ENCODE measurements at regions not wholly inside any gene's neighbourhood (a gene's known extent, or its start where the extent isn't known, plus 50 kb on each side); places are given as distances from the start of the nearest gene placed in this dataset.
A peak's percentile ranks its signal among the peaks of the same experiment; 100 is the strongest.
"Not testable (repeated sequence)": the region's sequence is repeated elsewhere in the genome, so short reads cannot be mapped to it uniquely, and the experiment has no call there.

GRCh38 chr3:75241226-75241962 is 422.7 kb upstream of the FRG2C start:
- not testable (repeated sequence) for DNase-seq (ENCODE audit: low read depth)

- DNase-seq (ENCODE audit: low read depth), result no peak
These were observed 422.0 kb upstream of the FRG2C start for GRCh38 chr3:75242012-75242735.

GRCh38 chr3:75248974-75249373 is 415.2 kb upstream of the FRG2C start:
- DNase-seq (ENCODE audit: low read depth), result no peak

GRCh38 chr3:75254685-75255084 is 409.4 kb upstream of the FRG2C start:
- no peak for DNase-seq (ENCODE audit: low read depth)

- DNase-seq (ENCODE audit: low read depth), result peak; percentile 15
These were observed 405.1 kb upstream of the FRG2C start for GRCh38 chr3:75258825-75259683.

- DNase-seq (ENCODE audit: low read depth), result not testable (repeated sequence)
These were observed 403.2 kb upstream of the FRG2C start for GRCh38 chr3:75260975-75261374.

- DNase-seq (ENCODE audit: low read depth), result no peak
These were observed 401.5 kb upstream of the FRG2C start for GRCh38 chr3:75262661-75263060.

DNA sequence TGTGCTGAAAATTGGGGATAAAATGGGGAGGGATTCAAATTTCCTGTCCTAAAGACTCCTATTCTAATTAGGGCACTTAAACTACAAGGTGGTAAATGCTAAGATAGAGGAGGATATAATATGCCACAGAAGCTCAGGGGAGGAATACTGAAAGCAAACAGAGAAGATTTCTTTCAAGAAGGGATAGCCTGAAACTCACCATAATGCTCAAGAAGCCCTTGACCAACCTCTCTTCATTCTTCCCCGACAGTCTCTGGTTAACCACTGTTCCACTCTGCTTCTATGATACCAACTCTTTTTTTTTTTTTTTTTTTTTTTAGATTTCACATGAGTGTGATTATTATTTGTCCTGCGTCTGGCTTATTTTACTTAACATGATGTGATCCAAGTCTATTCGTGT is 398.2 kb upstream of the FRG2C start:
- DNase-seq (ENCODE audit: low read depth), result no peak

DNA sequence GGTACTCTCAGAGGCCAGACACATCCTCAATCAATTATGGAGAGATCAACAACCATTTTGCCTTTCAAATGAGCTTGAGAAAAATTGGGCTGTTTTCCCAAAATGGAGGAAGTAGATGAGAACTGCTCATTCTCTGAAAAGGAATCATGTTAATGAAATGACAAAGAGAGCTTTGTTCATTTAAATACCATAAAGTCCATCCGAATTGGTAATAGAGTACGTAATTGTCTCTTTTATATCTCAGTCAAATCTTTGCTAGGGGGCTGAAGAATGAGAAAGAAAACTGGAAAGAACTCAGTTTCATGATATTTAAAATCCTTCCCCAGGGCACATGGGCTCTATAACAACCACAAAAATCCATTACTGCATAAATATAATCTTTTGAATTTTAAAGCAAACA is 395.6 kb upstream of the FRG2C start:
- DNase-seq (ENCODE audit: low read depth), result peak; percentile 10

DNA sequence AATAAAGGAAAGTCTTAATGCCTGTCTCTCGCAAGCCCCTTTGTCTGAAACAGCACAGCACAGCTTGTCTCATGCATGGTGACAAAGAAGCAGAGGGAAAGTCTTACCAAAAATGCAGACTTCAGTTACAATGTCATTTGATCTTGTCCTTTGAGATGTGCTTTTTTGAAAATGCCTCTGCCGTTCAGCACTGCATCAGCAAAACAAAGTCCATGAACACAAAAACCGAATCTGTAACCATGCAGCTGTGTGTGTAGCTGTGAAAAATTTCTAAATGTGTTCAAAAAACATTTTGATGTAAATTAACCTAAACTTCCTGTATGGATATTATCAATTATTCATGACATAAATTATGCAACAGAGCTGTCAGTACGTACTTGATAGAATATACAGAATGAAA is 391.9 kb upstream of the FRG2C start:
- DNase-seq (ENCODE audit: low read depth), result not testable (repeated sequence)

DNA sequence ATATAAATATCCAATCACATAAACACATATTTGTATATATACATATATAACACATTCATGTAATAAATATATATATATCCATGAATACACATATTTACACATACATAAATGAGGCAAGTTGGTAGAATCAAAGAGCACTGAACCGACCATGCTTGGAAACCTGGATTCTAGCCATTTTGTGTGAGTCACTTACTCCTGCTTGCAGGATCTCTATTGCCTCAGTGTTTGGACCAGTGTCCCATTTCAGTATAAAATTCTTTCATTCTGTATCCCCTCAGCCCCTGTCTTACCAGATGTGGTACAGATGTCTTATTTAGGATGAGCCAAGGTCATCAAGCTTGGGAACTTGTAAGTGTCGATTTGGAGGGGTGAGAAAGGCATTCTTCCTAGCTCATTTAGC is 391.4 kb upstream of the FRG2C start:
- peak; percentile 77 for DNase-seq (ENCODE audit: low read depth)

- peak; percentile 91 for DNase-seq (ENCODE audit: low read depth)
These were observed 378.5 kb upstream of the FRG2C start for GRCh38 chr3:75285531-75286148.

DNA sequence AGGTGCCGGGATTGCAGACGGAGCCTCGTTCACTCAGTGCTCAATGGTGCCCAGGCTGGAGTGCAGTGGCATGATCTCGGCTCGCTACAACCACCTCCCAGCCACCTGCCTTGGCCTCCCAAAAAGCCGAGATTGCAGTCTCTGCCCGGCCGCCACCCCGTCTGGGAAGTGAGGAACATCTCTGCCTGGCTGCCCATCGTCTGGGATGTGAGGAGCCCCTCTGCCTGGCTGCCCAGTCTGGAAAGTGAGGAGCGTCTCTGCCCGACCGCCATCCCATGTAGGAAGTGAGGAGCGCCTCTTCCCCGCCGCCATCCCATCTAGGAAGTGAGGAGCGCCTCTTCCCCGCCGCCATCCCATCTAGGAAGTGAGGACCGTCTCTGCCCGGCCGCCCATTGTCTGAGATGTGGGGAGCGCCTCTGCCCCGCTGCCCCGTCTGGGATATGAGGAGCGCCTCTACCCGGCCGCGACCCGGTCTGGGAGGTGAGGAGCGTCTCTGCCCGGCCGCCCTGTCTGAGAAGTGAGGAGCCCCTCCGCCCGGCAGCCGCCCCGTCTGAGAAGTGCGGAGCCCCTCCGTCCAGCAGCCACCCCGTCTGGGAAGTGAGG is 375.1 kb upstream of the FRG2C start:
- not testable (repeated sequence) for DNase-seq (ENCODE audit: low read depth)

DNA sequence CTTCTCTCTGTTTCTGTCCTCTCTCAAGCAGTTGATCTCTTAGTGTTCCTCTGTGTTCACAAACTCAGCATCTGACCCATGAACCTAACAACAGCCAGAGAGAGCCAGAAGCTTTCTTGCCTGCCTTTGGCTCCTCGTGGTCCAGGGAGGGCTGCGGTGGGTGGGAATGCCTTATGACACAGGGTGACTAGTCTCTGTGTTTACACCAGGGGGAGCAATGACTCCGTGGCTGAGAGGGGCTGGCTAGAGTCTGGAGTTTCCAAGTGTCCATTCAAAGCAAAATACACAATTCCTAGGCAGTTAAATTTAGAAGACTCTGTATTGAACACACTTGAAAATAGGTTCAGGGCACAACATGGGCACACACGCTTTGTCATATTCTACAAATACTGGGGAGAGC is 370.0 kb upstream of the FRG2C start:
- DNase-seq (ENCODE audit: low read depth), result peak; percentile 40

- no peak for DNase-seq (ENCODE audit: low read depth)
These were observed 369.1 kb upstream of the FRG2C start for GRCh38 chr3:75295013-75295412.

GRCh38 chr3:75296858-75297257 is 367.3 kb upstream of the FRG2C start:
- DNase-seq (ENCODE audit: low read depth), result no peak

DNA sequence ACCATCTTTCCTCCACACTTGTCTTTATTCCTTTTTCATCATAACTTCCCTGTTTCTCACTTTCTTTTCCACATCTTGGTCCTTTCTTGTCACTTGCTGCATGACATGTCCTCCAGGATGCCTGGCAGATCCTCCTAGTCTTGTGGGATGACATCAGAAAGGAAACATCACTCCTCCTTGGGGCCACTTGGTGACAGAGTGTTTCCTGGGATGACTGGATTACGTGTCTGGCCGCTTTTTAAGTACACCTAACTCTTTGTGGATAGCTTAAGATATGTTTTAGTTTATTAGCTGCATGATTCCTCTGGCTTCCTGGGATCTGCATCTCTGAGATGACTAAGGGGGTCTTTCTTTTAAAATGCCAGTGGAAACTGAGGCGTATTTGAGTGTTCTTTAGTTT is 363.5 kb upstream of the FRG2C start:
- DNase-seq (ENCODE audit: low read depth), result no peak

- not testable (repeated sequence) for DNase-seq (ENCODE audit: low read depth)
These were observed 363.1 kb upstream of the FRG2C start for GRCh38 chr3:75301050-75301449.

GRCh38 chr3:75303741-75304140 is 360.4 kb upstream of the FRG2C start:
- DNase-seq (ENCODE audit: low read depth), result no peak

DNA sequence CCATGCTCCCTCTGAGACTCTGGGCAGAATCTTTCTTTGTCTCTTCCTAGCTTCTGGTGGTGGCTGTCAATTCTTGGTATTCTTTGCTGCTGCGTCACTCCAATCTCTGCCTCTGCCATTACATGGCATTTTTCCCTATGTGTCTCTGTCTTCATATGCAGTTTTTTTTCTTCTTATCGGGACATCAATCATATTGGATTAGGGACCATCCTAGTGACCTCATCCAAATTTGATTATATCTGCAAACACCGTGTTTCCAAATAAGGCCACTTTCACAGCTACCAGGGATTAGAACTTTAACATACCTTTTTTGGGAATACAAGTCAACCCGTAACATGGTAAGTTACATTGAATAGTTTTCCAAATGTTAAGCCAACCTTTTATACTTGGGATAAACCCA is 358.2 kb upstream of the FRG2C start:
- DNase-seq (ENCODE audit: low read depth), result no peak

- not testable (repeated sequence) for DNase-seq (ENCODE audit: low read depth)
These were observed 352.8 kb upstream of the FRG2C start for GRCh38 chr3:75311306-75311705.

DNA sequence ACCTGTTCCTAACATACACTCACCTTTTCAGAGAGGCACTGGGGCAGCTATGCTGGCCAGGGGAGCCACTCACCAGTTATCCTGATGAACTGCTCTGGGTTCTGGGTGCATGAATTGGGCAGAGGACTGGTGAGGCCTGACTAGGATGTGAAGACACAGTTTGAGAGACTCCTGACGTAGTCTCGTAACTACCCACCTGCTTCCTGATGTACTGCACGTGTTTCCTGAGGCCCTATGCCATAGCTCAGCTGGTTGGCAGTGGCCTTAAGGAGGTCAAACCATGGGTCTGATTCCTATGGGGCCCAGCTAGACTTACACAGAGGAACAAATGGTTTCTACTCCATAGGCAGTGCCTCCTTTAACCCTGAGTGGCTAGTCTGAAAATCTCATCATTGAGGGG is 351.7 kb upstream of the FRG2C start:
- not testable (repeated sequence) for DNase-seq (ENCODE audit: low read depth)
